Fibroblast of lung (primary cell): ENCODE measurements at regions not wholly inside any gene's neighbourhood (a gene's known extent, or its start where the extent isn't known, plus 50 kb on each side); places are given as distances from the start of the nearest gene placed in this dataset.

Experiments
- DNase-seq, 2 donors: peaks; one replicate each; pipeline versions ENCODE4 v3.0.0 to v3.0.0-alpha.2; 2010; ENCODE audit warnings: low read depth in 2 of 2
- H2AFZ ChIP-seq: 2 replicates; pipeline ENCODE4 v1.5.1; 2012; ENCODE audit warnings: low read length, control low read depth, inconsistent platforms
- H3K27ac ChIP-seq: 2 replicates; pipeline ENCODE4 v1.5.1; 2011; ENCODE audit warnings: low read length, control low read depth; ENCODE audit not compliant: insufficient read depth
- H3K27me3 ChIP-seq: 2 replicates; pipeline ENCODE4 v1.5.1; 2011; ENCODE audit warnings: mild to moderate bottlenecking, low read length; ENCODE audit not compliant: control insufficient read depth, insufficient read depth
- H3K36me3 ChIP-seq: 2 replicates; pipeline ENCODE4 v1.5.1; 2011; ENCODE audit warnings: low read length; ENCODE audit not compliant: control insufficient read depth, insufficient read depth
- H3K4me1 ChIP-seq: 2 replicates; pipeline ENCODE4 v1.5.1; 2011; ENCODE audit warnings: low read length; ENCODE audit not compliant: control insufficient read depth, insufficient read depth; ENCODE audit errors: extremely low read depth
- H3K4me2 ChIP-seq: 2 replicates; pipeline ENCODE4 v1.5.1; 2011; ENCODE audit warnings: low read length, control low read depth; ENCODE audit not compliant: insufficient read depth; ENCODE audit errors: extremely low read depth
- H3K4me3 ChIP-seq, 4 experiments: fragments of 200-600 bp in 1 of 4; sonication (generic) in 1 of 4; replicated peaks in 1 of 4; 2 replicates each; pipeline ENCODE4 v1.5.1; 2011 to 2016; ENCODE audit warnings: low read length in 4 of 4, low read depth in 3 of 4, mild to moderate bottlenecking in 3 of 4, control low read depth in 2 of 4, inconsistent platforms in 1 of 4, mixed read lengths in 1 of 4; ENCODE audit not compliant: insufficient read depth in 1 of 4; ENCODE audit errors: control extremely low read depth in 1 of 4
- H3K79me2 ChIP-seq: 2 replicates; pipeline ENCODE4 v1.5.1; 2012; ENCODE audit warnings: mild to moderate bottlenecking, low read length, inconsistent platforms; ENCODE audit not compliant: control insufficient read depth, insufficient read depth
- H3K9ac ChIP-seq: 2 replicates; pipeline ENCODE4 v1.5.1; 2011; ENCODE audit warnings: mild to moderate bottlenecking, low read length, control low read depth; ENCODE audit not compliant: insufficient read depth
- H3K9me3 ChIP-seq: 2 replicates; pipeline ENCODE4 v1.5.1; 2012; ENCODE audit warnings: low read depth, low read length; ENCODE audit not compliant: control insufficient read depth, insufficient read depth
- H4K20me1 ChIP-seq: 2 replicates; pipeline ENCODE4 v1.5.1; 2011; ENCODE audit warnings: low read length; ENCODE audit not compliant: control insufficient read depth, insufficient read depth; ENCODE audit errors: extremely low read depth
- EZH2 ChIP-seq: IDR thresholded peaks from 2 replicates; pipeline ENCODE4 v1.5.1; 2012; ENCODE audit warnings: low read length, control low read depth, mild to moderate bottlenecking; ENCODE audit errors: missing control alignments
- TF ChIP-seq, protein P1 (sequence below), 2 donors: IDR thresholded peaks in 1 of 2; conservative IDR thresholded peaks in 1 of 2; 1 replicate in 1 of 2; 2 replicates in 1 of 2; pipeline ENCODE4 v1.5.1; 2011 to 2012; ENCODE audit warnings: low read length in 2 of 2, control low read depth in 1 of 2, inconsistent platforms in 1 of 2, low read depth in 1 of 2, mild to moderate bottlenecking in 1 of 2

DNA sequence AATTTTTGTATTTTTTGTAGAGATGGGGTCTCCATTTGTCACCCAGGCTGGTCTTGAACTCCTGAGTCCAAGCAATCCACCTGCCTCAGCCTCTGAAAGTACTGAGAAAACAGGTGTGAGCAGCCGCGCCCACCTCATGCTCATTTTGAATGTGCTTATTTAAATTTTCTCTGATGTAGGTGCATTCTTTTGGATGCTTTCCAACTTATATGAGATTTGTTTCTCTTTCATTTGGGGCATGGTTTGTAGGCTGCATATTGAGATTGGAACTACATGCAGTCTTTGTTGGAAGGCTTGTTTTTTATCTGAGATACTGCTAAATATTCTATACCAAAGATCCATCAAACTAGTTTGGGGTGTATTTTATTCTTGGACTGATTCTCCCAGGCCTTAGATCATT, 81.0 kb upstream of the IVNS1ABP start:
- H3K9me3 ChIP-seq, result no peaks in the 10 kb centered on the region
- no peak overlapping the region for H3K4me2 ChIP-seq
- no peak overlapping the region for H3K27ac ChIP-seq
- no peaks in the 10 kb centered on the region for H3K79me2 ChIP-seq
- DNase-seq, result no peak
- H3K4me3 ChIP-seq, result no peak overlapping the region
- H4K20me1 ChIP-seq, result no peaks in the 10 kb centered on the region
- H3K4me1 ChIP-seq, result no peaks in the 10 kb centered on the region
- TF ChIP-seq, protein P1, sequence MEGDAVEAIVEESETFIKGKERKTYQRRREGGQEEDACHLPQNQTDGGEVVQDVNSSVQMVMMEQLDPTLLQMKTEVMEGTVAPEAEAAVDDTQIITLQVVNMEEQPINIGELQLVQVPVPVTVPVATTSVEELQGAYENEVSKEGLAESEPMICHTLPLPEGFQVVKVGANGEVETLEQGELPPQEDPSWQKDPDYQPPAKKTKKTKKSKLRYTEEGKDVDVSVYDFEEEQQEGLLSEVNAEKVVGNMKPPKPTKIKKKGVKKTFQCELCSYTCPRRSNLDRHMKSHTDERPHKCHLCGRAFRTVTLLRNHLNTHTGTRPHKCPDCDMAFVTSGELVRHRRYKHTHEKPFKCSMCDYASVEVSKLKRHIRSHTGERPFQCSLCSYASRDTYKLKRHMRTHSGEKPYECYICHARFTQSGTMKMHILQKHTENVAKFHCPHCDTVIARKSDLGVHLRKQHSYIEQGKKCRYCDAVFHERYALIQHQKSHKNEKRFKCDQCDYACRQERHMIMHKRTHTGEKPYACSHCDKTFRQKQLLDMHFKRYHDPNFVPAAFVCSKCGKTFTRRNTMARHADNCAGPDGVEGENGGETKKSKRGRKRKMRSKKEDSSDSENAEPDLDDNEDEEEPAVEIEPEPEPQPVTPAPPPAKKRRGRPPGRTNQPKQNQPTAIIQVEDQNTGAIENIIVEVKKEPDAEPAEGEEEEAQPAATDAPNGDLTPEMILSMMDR (conservative IDR thresholded peaks at IDR 0.05 in 1 of 2, IDR thresholded peaks at IDR 0.05 in 1 of 2; ENCODE audit: low read depth in 1 of 2, low read length in 2 of 2), result no peak
- TF ChIP-seq EZH2, result no peak
- H2AFZ ChIP-seq, result no peak overlapping the region
- H3K27me3 ChIP-seq, result no peaks in the 10 kb centered on the region
- H3K9ac ChIP-seq, result no peak overlapping the region
- no peaks in the 10 kb centered on the region for H3K36me3 ChIP-seq

DNA sequence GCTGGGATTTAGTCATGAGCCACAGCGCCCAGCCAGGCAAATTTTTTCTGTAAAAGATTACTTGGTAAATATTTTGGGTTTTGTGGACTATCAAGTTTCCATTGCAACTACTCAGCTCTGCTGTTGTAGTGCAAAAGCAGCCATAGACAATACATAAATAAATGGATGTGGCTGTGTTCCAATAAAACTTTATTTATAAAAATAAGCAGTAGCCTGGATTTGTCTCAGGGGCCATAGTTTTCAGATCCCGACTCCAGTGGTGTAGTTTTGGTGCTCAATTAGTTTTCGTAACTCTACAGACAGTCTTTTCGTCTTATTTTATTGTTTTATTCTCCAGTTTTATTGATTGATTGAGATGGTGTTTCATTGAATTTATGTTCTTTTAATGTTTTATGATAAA, 80.1 kb upstream of the IVNS1ABP start:
- H3K9me3 ChIP-seq, result no peaks in the 10 kb centered on the region

DNA sequence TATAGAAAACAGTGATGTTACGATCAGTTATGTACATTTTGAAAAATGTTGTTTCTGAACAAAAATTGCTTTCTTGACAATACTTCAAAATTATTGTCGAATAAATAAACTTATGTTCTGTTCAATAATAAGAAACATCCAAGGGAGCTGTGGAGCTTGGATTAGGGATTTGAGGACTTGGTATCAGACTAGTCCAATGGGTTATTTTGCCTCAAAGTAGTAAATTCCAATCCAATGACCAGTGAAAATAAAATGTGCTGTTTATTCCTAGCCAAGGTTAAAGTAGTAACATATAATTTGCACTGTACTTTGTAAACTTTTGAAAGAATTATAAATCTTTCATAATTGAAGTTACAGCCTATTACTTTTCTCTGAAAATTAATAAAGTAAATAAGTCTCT, 79.1 kb upstream of the IVNS1ABP start:
- H3K27ac ChIP-seq, result no peak overlapping the region
- no peak overlapping the region for H2AFZ ChIP-seq
- no peaks in the 10 kb centered on the region for H4K20me1 ChIP-seq
- H3K4me3 ChIP-seq, result no peak overlapping the region
- no peak for TF ChIP-seq EZH2
- TF ChIP-seq, protein P1 (conservative IDR thresholded peaks at IDR 0.05 in 1 of 2, IDR thresholded peaks at IDR 0.05 in 1 of 2; ENCODE audit: low read depth in 1 of 2, low read length in 2 of 2), result no peak
- no peaks in the 10 kb centered on the region for H3K9me3 ChIP-seq
- H3K4me1 ChIP-seq, result no peaks in the 10 kb centered on the region
- no peaks in the 10 kb centered on the region for H3K36me3 ChIP-seq
- DNase-seq, result no peak
- H3K4me2 ChIP-seq, result no peak overlapping the region
- H3K9ac ChIP-seq, result no peak overlapping the region
- H3K79me2 ChIP-seq, result no peaks in the 10 kb centered on the region
- no peaks in the 10 kb centered on the region for H3K27me3 ChIP-seq

More for the DNA sequence above, 80.1 kb upstream of the IVNS1ABP start:
- H3K4me3 ChIP-seq, result no peak overlapping the region
- no peak overlapping the region for H3K9ac ChIP-seq
- TF ChIP-seq, protein P1 (conservative IDR thresholded peaks at IDR 0.05 in 1 of 2, IDR thresholded peaks at IDR 0.05 in 1 of 2; ENCODE audit: low read depth in 1 of 2, low read length in 2 of 2), result no peak
- no peak for TF ChIP-seq EZH2
- H3K27ac ChIP-seq, result no peak overlapping the region
- no peak for DNase-seq
- no peaks in the 10 kb centered on the region for H3K79me2 ChIP-seq
- H3K4me2 ChIP-seq, result no peak overlapping the region
- no peaks in the 10 kb centered on the region for H3K4me1 ChIP-seq
- no peaks in the 10 kb centered on the region for H3K36me3 ChIP-seq
- no peaks in the 10 kb centered on the region for H3K27me3 ChIP-seq
- no peak overlapping the region for H2AFZ ChIP-seq
- no peaks in the 10 kb centered on the region for H4K20me1 ChIP-seq
